Endothelial cell of umbilical vein (primary cell): ENCODE measurements at regions not wholly inside any gene's neighbourhood (a gene's known extent, or its start where the extent isn't known, plus 50 kb on each side); places are given as distances from the start of the nearest gene placed in this dataset.

Source experiments
- BruUV-seq: library from RNA; stranded (reverse); fragments of 400-500 nt; replicated peaks from 2 replicates; lab custom pipeline; 2021; lab: Mats Ljungman, UMichigan
- CTCF ChIA-PET: fragments of 300-600, 350-600 bp; sonication (Branson Sonifier 250); formaldehyde crosslinking; loops from one replicate; lab custom pipeline; 2021; ENCODE audit warnings: antibody characterized with exemption, inconsistent platforms; lab: Charles Lee
- POLR2A ChIA-PET: fragments of 300-600, 350-600 bp; sonication (Branson Sonifier 250); formaldehyde crosslinking; loops from one replicate; lab custom pipeline; 2021; ENCODE audit warnings: antibody characterized with exemption, inconsistent platforms; lab: Charles Lee
- DNase-seq: peaks from one replicate; pipeline ENCODE4 v3.0.0-alpha.2; 2011; ENCODE audit warnings: low read depth, low spot score
- FAIRE-seq: peaks from 2 replicates; lab custom pipeline; 2011; peaks lifted over from hg19 to GRCh38; lab: Jason Lieb, UNC
- H2AFZ ChIP-seq: 2 replicates; pipeline ENCODE4 v1.6.0; 2012; ENCODE audit warnings: low read depth, low read length, control low read depth, inconsistent platforms
- H3K27ac ChIP-seq: 2 replicates; pipeline ENCODE4 v1.5.1; 2011; ENCODE audit warnings: low read depth, mild to moderate bottlenecking, control low read depth, low read length, moderate library complexity; ENCODE audit not compliant: insufficient read depth
- H3K27me3 ChIP-seq, 2 experiments: 2 replicates each; pipeline versions ENCODE4 v1.6.0 to v1.6.1; 2011; ENCODE audit warnings: low read length in 2 of 2, mixed read lengths in 1 of 2; ENCODE audit not compliant: control insufficient read depth in 2 of 2, insufficient read depth in 2 of 2
- H3K36me3 ChIP-seq, 2 experiments: 2 replicates in 1 of 2; 3 replicates in 1 of 2; pipeline ENCODE4 v1.5.1; 2011; ENCODE audit warnings: low read length in 2 of 2, mild to moderate bottlenecking in 1 of 2, moderate library complexity in 1 of 2; ENCODE audit not compliant: control insufficient read depth in 2 of 2, insufficient read depth in 2 of 2; ENCODE audit errors: extremely low read depth in 1 of 2
- H3K4me1 ChIP-seq: 3 replicates; pipeline ENCODE4 v1.5.1; 2011; ENCODE audit warnings: mild to moderate bottlenecking, low read length; ENCODE audit not compliant: control insufficient read depth, insufficient read depth; ENCODE audit errors: extremely low read depth
- H3K4me2 ChIP-seq: 2 replicates; pipeline ENCODE4 v1.6.1; 2011; ENCODE audit warnings: low read length, control low read depth, mixed read lengths; ENCODE audit not compliant: insufficient read depth
- H3K4me3 ChIP-seq, 3 experiments: fragments of 200-600 bp in 1 of 3; sonication (generic), shearing (Covaris generic) in 1 of 3; replicated peaks in 1 of 3; 2 replicates each; pipeline ENCODE4 v1.5.1; 2011 to 2016; ENCODE audit warnings: control low read depth in 3 of 3, low read length in 3 of 3, mild to moderate bottlenecking in 2 of 3, inconsistent platforms in 1 of 3, low read depth in 1 of 3, moderate library complexity in 1 of 3; ENCODE audit not compliant: insufficient read depth in 1 of 3
- H3K79me2 ChIP-seq: 2 replicates; pipeline ENCODE4 v1.6.0; 2012; ENCODE audit warnings: low read length, inconsistent platforms; ENCODE audit not compliant: control insufficient read depth, insufficient read depth
- H3K9ac ChIP-seq: replicated peaks from 2 replicates; pipeline ENCODE3; 2011; ENCODE audit warnings: low read length, control low read depth; ENCODE audit not compliant: insufficient read depth; ENCODE audit errors: extremely low read depth
- H3K9me1 ChIP-seq: replicated peaks from 3 replicates; pipeline ENCODE4 v1.6.0; 2011; ENCODE audit warnings: mild to moderate bottlenecking, low read length; ENCODE audit not compliant: control insufficient read depth, insufficient read depth; ENCODE audit errors: extremely low read depth
- H3K9me3 ChIP-seq: replicated peaks from 2 replicates; pipeline ENCODE4 v1.5.1; 2012; ENCODE audit warnings: low read length, inconsistent platforms; ENCODE audit not compliant: control insufficient read depth, insufficient read depth
- H4K20me1 ChIP-seq: replicated peaks from 2 replicates; pipeline ENCODE3; 2011; ENCODE audit warnings: mild to moderate bottlenecking, low read length; ENCODE audit not compliant: control insufficient read depth, insufficient read depth; ENCODE audit errors: extremely low read depth
- CTCF ChIP-seq, 2 donors: IDR thresholded peaks; 1 replicate in 1 of 2; 2 replicates in 1 of 2; pipeline ENCODE4 v1.5.1; 2011; ENCODE audit warnings: low read length in 2 of 2, mild to moderate bottlenecking in 2 of 2, moderate library complexity in 2 of 2, control low read depth in 1 of 2, inconsistent platforms in 1 of 2, low read depth in 1 of 2; ENCODE audit not compliant: insufficient read depth in 1 of 2; ENCODE audit errors: extremely low read depth in 1 of 2
- EZH2 ChIP-seq: IDR thresholded peaks from 2 replicates; pipeline ENCODE4 v1.6.1; 2012; ENCODE audit warnings: borderline replicate concordance, low read depth, mild to moderate bottlenecking, moderate library complexity, low read length, inconsistent platforms; ENCODE audit not compliant: severe bottlenecking
- FOS ChIP-seq: IDR thresholded peaks from 2 replicates; pipeline ENCODE4 v1.6.1; 2011; ENCODE audit warnings: mild to moderate bottlenecking, low read length, moderate library complexity, borderline replicate concordance; ENCODE audit not compliant: insufficient read depth
- GATA2 ChIP-seq: IDR thresholded peaks from 2 replicates; pipeline ENCODE4 v1.7.0; 2011; ENCODE audit warnings: low read depth, mild to moderate bottlenecking, moderate library complexity, mixed read lengths, low read length; ENCODE audit not compliant: insufficient read length, insufficient read depth
- JUN ChIP-seq: IDR thresholded peaks from 2 replicates; pipeline ENCODE4 v1.6.1; 2011; ENCODE audit warnings: borderline replicate concordance, low read depth; ENCODE audit not compliant: insufficient read length, insufficient read depth
- MAX ChIP-seq: IDR thresholded peaks from 2 replicates; pipeline ENCODE4 v1.6.1; 2011; ENCODE audit not compliant: insufficient read depth, insufficient read length
- MYC ChIP-seq: IDR thresholded peaks from one replicate; pipeline ENCODE4 v1.6.1; 2011; ENCODE audit warnings: mild to moderate bottlenecking, low read depth, low read length
- POLR2A ChIP-seq: IDR thresholded peaks from 2 replicates; pipeline ENCODE4 v1.6.1; 2012; ENCODE audit warnings: low read depth, mild to moderate bottlenecking, control low read depth, low read length
- POLR2AphosphoS5 ChIP-seq: IDR thresholded peaks from 2 replicates; pipeline ENCODE4 v1.6.1; 2012; ENCODE audit warnings: low read depth, mild to moderate bottlenecking, control low read depth, low read length, moderate library complexity; ENCODE audit not compliant: insufficient read depth
- dilution Hi-C: fragments of 300-500 bp; cut with MboI; formaldehyde crosslinking; loops from one replicate; pipeline ENCODE4 v1.15.0; 2019; ENCODE audit warnings: low sequenced_read_pairs; ENCODE audit not compliant: extremely low pct_ligation_motif_present
- intact Hi-C: fragments of 100-400 bp; cut with micrococcal nuclease; formaldehyde crosslinking; loops from one replicate; pipeline ENCODE4 v1.10.0; 2022

GRCh38 chr5:75960129-75960528 is 123.1 kb upstream of the SV2C start:
- Histone ChIP-seq H3K9me3 (no peaks in the 10 kb centered on the region), H3K9me1 (no peaks in the 10 kb centered on the region), H3K4me2 (no peak overlapping the region), H3K27me3 (no peaks in the 10 kb centered on the region), H4K20me1 (no peaks in the 10 kb centered on the region), H3K27ac (no peak overlapping the region), H3K4me3 (no peak overlapping the region), H2AFZ (no peak overlapping the region), H3K36me3 (no peaks in the 10 kb centered on the region), H3K4me1 (no peaks in the 10 kb centered on the region), H3K9ac (no peak overlapping the region), H3K79me2 (no peaks in the 10 kb centered on the region)
- BruUV-seq, result no TSS peak
- TF ChIP-seq GATA2, result no peak
- TF ChIP-seq POLR2A, result no peak
- no peak for TF ChIP-seq MAX
- TF ChIP-seq EZH2, result no peak
- TF ChIP-seq JUN, result no peak
- no peak for TF ChIP-seq CTCF (IDR thresholded peaks at IDR 0.05; ENCODE audit: extremely low read depth in 1 of 2, insufficient read depth in 1 of 2, low read depth in 1 of 2, low read length in 2 of 2)
- no peak for TF ChIP-seq MYC
- TF ChIP-seq POLR2AphosphoS5, result no peak
- TF ChIP-seq FOS, result no peak
- intact Hi-C loops, result no loop called here
- DNase-seq, result no peak
- POLR2A ChIA-PET, result no interaction called here
- no peak for FAIRE-seq
- dilution Hi-C loops, result no loop called here
- CTCF ChIA-PET, result no interaction called here
